ENCODE measurements at regions not wholly inside any gene's neighbourhood (a gene's known extent, or its start where the extent isn't known, plus 50 kb on each side); places are given as distances from the start of the nearest gene placed in this dataset.

DNA sequence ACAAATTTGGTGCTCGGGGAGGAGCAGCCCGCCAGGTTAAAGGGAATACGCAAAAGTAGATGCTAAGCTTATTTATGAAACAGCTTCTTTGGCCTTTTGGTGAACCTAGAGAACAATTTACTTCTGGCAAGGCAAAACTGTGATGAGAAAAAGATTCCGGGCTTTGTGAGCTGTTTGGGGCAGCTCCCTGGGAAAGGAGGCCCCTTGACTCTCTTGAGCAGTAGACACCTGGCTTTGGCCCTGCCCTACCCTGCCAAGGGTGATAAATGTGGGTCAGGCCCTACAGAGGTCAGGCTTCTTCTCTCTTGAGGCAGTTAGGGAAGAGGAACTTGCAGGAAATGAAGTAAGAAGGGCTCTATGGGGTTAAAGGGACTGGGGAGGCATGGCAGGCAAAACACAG lies 509.6 kb downstream of the MID1IP1 start:
- Histone ChIP-seq H3K27ac (ENCODE audit: insufficient read depth, low read length) (no peak overlapping the region), H2AK5ac (ENCODE audit: low read depth, low read length) (no peak overlapping the region), H4K5ac (ENCODE audit: low read depth, low read length) (no peak overlapping the region), H2BK5ac (ENCODE audit: low read depth, low read length, poor library complexity, severe bottlenecking) (no peak overlapping the region), H3K36me3 (ENCODE audit: control insufficient read depth, insufficient read depth, low read length) (no peaks in the 10 kb centered on the region), H3K9me3 (ENCODE audit: control insufficient read depth, insufficient read depth, low read length) (no peaks in the 10 kb centered on the region), H2BK15ac (ENCODE audit: low read depth, low read length) (no peak overlapping the region), H3K18ac (ENCODE audit: low read depth, low read length) (no peak overlapping the region), H3K4me2 (ENCODE audit: low read depth, low read length) (no peak overlapping the region), H3K9ac (ENCODE audit: low read depth, low read length) (no peak overlapping the region), H2AK9ac (replicated peaks; ENCODE audit: low read depth, low read length, poor library complexity) (no peak overlapping the region), H3K9me1 (ENCODE audit: insufficient read depth, low read length) (no peaks in the 10 kb centered on the region), H2BK120ac (ENCODE audit: low read depth, low read length) (no peak overlapping the region), H4K8ac (ENCODE audit: low read depth in 2 of 2, low read length in 2 of 2) (no peak overlapping the region), H3K79me1 (ENCODE audit: low read depth in 1 of 2, low read length in 2 of 2) (no peaks in the 10 kb centered on the region), H2BK20ac (ENCODE audit: low read depth, low read length) (no peak overlapping the region), H4K20me1 (ENCODE audit: insufficient read depth, low read length) (no peaks in the 10 kb centered on the region), H3K4ac (ENCODE audit: low read depth, low read length) (no peak overlapping the region), H3K4me3 (ENCODE audit: insufficient read depth, low read depth, low read length) (no peak overlapping the region), H4K91ac (ENCODE audit: insufficient read depth, low read depth, low read length) (no peak overlapping the region), H2AFZ (replicated peaks; ENCODE audit: low read length, poor library complexity) (no peak overlapping the region), H3K4me1 (ENCODE audit: control insufficient read depth, insufficient read depth, low read length) (no peaks in the 10 kb centered on the region), H3K14ac (replicated peaks; ENCODE audit: low read depth, low read length) (no peak overlapping the region), H3K56ac (ENCODE audit: extremely low read depth, insufficient read depth, low read length) (no peak overlapping the region), H3K23ac (ENCODE audit: low read depth, low read length) (no peak overlapping the region), H3K27me3 (ENCODE audit: control insufficient read depth, insufficient read depth, low read length) (peaks cover 7% of the 10 kb centered on the region)
- no peak for TF ChIP-seq RAD21 (IDR thresholded peaks at IDR 0.05; ENCODE audit: low read length)
- TF ChIP-seq CHD1 (IDR thresholded peaks at IDR 0.05; ENCODE audit: low read depth, low read length) = no peak
- no peak for TF ChIP-seq CEBPB (IDR thresholded peaks at IDR 0.05; ENCODE audit: low read depth, low read length)
- TF ChIP-seq, protein P1, sequence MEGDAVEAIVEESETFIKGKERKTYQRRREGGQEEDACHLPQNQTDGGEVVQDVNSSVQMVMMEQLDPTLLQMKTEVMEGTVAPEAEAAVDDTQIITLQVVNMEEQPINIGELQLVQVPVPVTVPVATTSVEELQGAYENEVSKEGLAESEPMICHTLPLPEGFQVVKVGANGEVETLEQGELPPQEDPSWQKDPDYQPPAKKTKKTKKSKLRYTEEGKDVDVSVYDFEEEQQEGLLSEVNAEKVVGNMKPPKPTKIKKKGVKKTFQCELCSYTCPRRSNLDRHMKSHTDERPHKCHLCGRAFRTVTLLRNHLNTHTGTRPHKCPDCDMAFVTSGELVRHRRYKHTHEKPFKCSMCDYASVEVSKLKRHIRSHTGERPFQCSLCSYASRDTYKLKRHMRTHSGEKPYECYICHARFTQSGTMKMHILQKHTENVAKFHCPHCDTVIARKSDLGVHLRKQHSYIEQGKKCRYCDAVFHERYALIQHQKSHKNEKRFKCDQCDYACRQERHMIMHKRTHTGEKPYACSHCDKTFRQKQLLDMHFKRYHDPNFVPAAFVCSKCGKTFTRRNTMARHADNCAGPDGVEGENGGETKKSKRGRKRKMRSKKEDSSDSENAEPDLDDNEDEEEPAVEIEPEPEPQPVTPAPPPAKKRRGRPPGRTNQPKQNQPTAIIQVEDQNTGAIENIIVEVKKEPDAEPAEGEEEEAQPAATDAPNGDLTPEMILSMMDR (conservative IDR thresholded peaks at IDR 0.05; ENCODE audit: low read depth, low read length) = no peak
- in situ Hi-C loops (cut with MboI; ENCODE audit: low sequenced_read_pairs) (no loop called here), intact Hi-C loops (cut with micrococcal nuclease) (no loop called here), dilution Hi-C loops (cut with HindIII; ENCODE audit: low sequenced_read_pairs, unreplicated experiment) (no loop called here)
- no CpG with 5 or more reads among the region's 4 CpGs for WGBS, 2 experiments (ENCODE audit: extremely low coverage in 2 of 2, insufficient read length in 1 of 2)
- ChIA-PET CTCF (no interaction called here), POLR2A (ENCODE audit: unreplicated experiment) (no interaction called here)
- BruUV-seq (replicated peaks) = no TSS peak
- DNase-seq (no peak), ATAC-seq (ENCODE audit: low read depth) (no peak)

All from IMR-90 (cell line).